PC-9 (cell line): ENCODE measurements at regions not wholly inside any gene's neighbourhood (a gene's known extent, or its start where the extent isn't known, plus 50 kb on each side); places are given as distances from the start of the nearest gene placed in this dataset.

Source experiments
- CTCF ChIP-seq: fragments of 200-600 bp; sonication (generic); conservative IDR thresholded peaks from 2 replicates; pipeline ENCODE4 v1.6.1; 2017; ENCODE audit warnings: mixed run types, antibody characterized with exemption, mild to moderate bottlenecking, moderate library complexity
- EZH2 ChIP-seq: fragments of 200-600 bp; sonication (generic); IDR thresholded peaks from 2 replicates; pipeline ENCODE4 v1.8.0; 2017; ENCODE audit warnings: antibody characterized with exemption, low read depth

- TF ChIP-seq CTCF (no peak), EZH2 (no peak)
Measured at GRCh38 chr1:90175490-90176167, 180.7 kb downstream of the ZNF326 start.
